ENCODE measurements at regions not wholly inside any gene's neighbourhood (a gene's known extent, or its start where the extent isn't known, plus 50 kb on each side); places are given as distances from the start of the nearest gene placed in this dataset.

DNA sequence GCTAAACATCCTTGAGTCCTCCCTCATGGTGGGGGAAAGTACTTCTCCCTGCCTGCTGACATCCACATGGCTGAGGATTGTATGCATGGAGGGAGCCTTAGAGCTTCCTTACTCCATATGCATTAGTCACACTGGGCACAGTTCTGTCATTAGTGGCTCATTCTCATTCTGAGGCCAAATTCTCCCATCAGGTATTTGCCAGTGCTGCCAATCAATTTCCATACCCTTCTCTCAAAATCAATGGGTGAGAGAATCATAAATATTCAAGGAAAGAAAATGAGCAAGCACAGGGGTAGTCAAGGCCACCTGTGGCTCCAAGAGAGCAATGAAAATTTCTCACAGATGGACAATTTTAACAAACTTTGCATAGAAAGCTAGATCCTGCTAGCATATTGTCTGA lies 422.6 kb upstream of the SETBP1 start (continued):
- TF ChIP-seq, protein P1, sequence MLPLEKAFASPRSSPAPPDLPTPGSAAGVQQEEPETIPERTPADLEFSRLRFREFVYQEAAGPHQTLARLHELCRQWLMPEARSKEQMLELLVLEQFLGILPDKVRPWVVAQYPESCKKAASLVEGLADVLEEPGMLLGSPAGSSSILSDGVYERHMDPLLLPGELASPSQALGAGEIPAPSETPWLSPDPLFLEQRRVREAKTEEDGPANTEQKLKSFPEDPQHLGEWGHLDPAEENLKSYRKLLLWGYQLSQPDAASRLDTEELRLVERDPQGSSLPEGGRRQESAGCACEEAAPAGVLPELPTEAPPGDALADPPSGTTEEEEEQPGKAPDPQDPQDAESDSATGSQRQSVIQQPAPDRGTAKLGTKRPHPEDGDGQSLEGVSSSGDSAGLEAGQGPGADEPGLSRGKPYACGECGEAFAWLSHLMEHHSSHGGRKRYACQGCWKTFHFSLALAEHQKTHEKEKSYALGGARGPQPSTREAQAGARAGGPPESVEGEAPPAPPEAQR (tag by site-specific recombination; IDR thresholded peaks at IDR 0.05), result no peak
- TF ChIP-seq KLF7 (tag by site-specific recombination; IDR thresholded peaks at IDR 0.05; ENCODE audit: borderline replicate concordance) (no peak), FEZF1 (tag by site-specific recombination; IDR thresholded peaks at IDR 0.05) (no peak), ZFP3 (tag by site-specific recombination; IDR thresholded peaks at IDR 0.05; ENCODE audit: low read depth) (no peak), ZXDB (tag by site-specific recombination; IDR thresholded peaks at IDR 0.05) (no peak), ZNF350 (tag by site-specific recombination; IDR thresholded peaks at IDR 0.05) (no peak), ZNF621 (tag by site-specific recombination; IDR thresholded peaks at IDR 0.05) (no peak)
- TF ChIP-seq, protein P2, sequence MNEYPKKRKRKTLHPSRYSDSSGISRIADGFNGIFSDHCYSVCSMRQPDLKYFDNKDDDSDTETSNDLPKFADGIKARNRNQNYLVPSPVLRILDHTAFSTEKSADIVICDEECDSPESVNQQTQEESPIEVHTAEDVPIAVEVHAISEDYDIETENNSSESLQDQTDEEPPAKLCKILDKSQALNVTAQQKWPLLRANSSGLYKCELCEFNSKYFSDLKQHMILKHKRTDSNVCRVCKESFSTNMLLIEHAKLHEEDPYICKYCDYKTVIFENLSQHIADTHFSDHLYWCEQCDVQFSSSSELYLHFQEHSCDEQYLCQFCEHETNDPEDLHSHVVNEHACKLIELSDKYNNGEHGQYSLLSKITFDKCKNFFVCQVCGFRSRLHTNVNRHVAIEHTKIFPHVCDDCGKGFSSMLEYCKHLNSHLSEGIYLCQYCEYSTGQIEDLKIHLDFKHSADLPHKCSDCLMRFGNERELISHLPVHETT (tag by site-specific recombination; IDR thresholded peaks at IDR 0.05), result no peak

DNA sequence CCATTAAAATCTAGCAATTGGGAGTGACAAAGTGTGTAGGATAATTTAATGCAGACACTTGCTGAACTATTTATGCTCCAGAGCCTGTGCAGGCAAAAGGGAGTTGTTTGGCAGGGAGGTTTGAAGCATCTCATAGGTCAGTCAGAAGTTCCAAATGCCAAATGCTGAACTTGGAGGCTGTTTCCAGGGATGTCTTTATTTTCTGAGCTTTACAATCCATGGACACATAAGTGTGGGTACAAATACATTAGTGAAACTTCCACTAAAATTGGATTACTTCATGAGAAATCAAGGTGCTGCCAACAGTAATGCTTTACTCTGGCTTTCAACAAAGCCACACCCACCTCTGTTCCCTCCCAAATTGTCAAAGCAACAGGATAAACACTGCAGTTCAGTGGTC lies 422.1 kb upstream of the SETBP1 start:
- no peaks in the 10 kb centered on the region for H3K4me1 ChIP-seq (ENCODE audit: control insufficient read depth, insufficient read depth, low read length)
- no peaks in the 10 kb centered on the region for H3K36me3 ChIP-seq (ENCODE audit: control insufficient read depth in 2 of 2, insufficient read depth in 1 of 2, low read length in 2 of 2)
- no peak overlapping the region for H3K4me3 ChIP-seq (ENCODE audit: low read depth, low read length)
- peaks cover 3% of the 10 kb centered on the region; the same call in 1 of the 2 replicates for H3K9me3 ChIP-seq (ENCODE audit: control insufficient read depth, insufficient read depth, low read depth, low read length)
- TF ChIP-seq ZNF837 (tag by site-specific recombination; IDR thresholded peaks at IDR 0.05) (no peak), SETDB1 (IDR thresholded peaks at IDR 0.05; ENCODE audit: insufficient read length, low read length) (no peak), ZNF16 (tag by site-specific recombination; IDR thresholded peaks at IDR 0.05; ENCODE audit: low read depth) (no peak), ZBTB20 (tag by site-specific recombination; IDR thresholded peaks at IDR 0.05) (no peak), ZNF747 (tag by site-specific recombination; IDR thresholded peaks at IDR 0.05) (no peak), ZNF473 (tag by site-specific recombination; IDR thresholded peaks at IDR 0.05) (no peak)
- no peak overlapping the region for H3K27ac ChIP-seq (ENCODE audit: extremely low read depth, low read depth, low read length)
- ChIA-PET CTCF (no interaction called here), POLR2A (no interaction called here)

DNA sequence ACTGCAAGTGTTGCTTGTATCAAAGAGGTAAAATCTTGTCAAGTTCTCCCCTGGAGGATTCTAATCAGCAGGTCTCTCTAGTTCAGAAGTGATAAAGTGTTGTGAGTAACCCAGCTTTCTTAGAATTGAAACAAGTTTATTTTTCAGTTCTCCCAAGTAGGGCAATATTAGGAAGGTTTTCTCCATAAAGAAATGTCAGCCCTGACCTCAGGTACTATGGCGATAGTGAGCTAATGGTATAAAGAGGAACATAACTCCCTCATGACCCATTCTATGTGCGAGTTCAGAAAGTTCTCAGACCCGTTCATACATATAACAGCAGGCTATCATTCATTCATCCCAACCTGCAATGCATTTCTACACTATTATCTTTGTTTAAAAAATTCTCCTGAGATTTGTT lies 421.1 kb upstream of the SETBP1 start:
- POLR2A ChIA-PET, result no interaction called here

More for the DNA sequence above, 421.1 kb upstream of the SETBP1 start:
- CTCF ChIA-PET, result interaction anchor here (0.6 kb wide), 1 partner anchor 256 kb away, joined by 6 read pairs; no protein-coding TSS in a partner anchor
- Histone ChIP-seq H3K4me3 (ENCODE audit: low read depth, low read length) (no peak overlapping the region), H3K9me3 (ENCODE audit: control insufficient read depth, insufficient read depth, low read depth, low read length) (peaks cover 3% of the 10 kb centered on the region), H3K4me1 (ENCODE audit: control insufficient read depth, insufficient read depth, low read length) (no peaks in the 10 kb centered on the region), H3K27ac (ENCODE audit: extremely low read depth, low read depth, low read length) (no peak overlapping the region), H3K36me3 (ENCODE audit: control insufficient read depth in 2 of 2, insufficient read depth in 1 of 2, low read length in 2 of 2) (no peaks in the 10 kb centered on the region)
- TF ChIP-seq, protein P3, sequence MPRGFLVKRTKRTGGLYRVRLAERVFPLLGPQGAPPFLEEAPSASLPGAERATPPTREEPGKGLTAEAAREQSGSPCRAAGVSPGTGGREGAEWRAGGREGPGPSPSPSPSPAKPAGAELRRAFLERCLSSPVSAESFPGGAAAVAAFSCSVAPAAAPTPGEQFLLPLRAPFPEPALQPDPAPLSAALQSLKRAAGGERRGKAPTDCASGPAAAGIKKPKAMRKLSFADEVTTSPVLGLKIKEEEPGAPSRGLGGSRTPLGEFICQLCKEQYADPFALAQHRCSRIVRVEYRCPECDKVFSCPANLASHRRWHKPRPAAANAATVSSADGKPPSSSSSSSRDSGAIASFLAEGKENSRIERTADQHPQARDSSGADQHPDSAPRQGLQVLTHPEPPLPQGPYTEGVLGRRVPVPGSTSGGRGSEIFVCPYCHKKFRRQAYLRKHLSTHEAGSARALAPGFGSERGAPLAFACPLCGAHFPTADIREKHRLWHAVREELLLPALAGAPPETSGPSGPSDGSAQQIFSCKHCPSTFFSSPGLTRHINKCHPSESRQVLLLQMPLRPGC (tag by site-specific recombination; IDR thresholded peaks at IDR 0.05), result no peak
- TF ChIP-seq ZNF701 (tag by site-specific recombination; IDR thresholded peaks at IDR 0.05) (no peak), ZNF621 (tag by site-specific recombination; IDR thresholded peaks at IDR 0.05) (no peak)
- TF ChIP-seq, protein P4, sequence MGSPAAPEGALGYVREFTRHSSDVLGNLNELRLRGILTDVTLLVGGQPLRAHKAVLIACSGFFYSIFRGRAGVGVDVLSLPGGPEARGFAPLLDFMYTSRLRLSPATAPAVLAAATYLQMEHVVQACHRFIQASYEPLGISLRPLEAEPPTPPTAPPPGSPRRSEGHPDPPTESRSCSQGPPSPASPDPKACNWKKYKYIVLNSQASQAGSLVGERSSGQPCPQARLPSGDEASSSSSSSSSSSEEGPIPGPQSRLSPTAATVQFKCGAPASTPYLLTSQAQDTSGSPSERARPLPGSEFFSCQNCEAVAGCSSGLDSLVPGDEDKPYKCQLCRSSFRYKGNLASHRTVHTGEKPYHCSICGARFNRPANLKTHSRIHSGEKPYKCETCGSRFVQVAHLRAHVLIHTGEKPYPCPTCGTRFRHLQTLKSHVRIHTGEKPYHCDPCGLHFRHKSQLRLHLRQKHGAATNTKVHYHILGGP (tag by site-specific recombination; IDR thresholded peaks at IDR 0.05), result no peak

Measured in HEK293 (cell line).